Activated naive CD8-positive, alpha-beta T cell treated with anti-CD3 and anti-CD28 coated beads, Interleukin-2, amount 50 U/mL, for 24 hours (primary cell): ENCODE measurements at regions not wholly inside any gene's neighbourhood (a gene's known extent, or its start where the extent isn't known, plus 50 kb on each side); places are given as distances from the start of the nearest gene placed in this dataset.
"Not testable (repeated sequence)": the region's sequence is repeated elsewhere in the genome, so short reads cannot be mapped to it uniquely, and the experiment has no call there.

Experiments
- ATAC-seq: fragments of 150-1000 bp; cut with Tn5 transposase; one replicate; pipeline ENCODE4 v1.10.0; 2021
- DNase-seq: peaks from one replicate; pipeline ENCODE4 v3.0.0; 2021
- H3K27ac Mint-ChIP-seq: one replicate; pipeline ENCODE4 v1.8.0; 2021; ENCODE audit warnings: mild to moderate bottlenecking, mixed read lengths
- H3K27me3 Mint-ChIP-seq: one replicate; pipeline ENCODE4 v1.8.0; 2021; ENCODE audit warnings: mixed read lengths
- H3K36me3 Mint-ChIP-seq: one replicate; pipeline ENCODE4 v1.8.0; 2021; ENCODE audit warnings: low read depth, mixed read lengths
- H3K4me1 Mint-ChIP-seq: one replicate; pipeline ENCODE4 v1.8.0; 2021; ENCODE audit warnings: mixed read lengths
- H3K4me3 Mint-ChIP-seq: one replicate; pipeline ENCODE4 v1.8.0; 2021; ENCODE audit warnings: mild to moderate bottlenecking, moderate library complexity, mixed read lengths
- H3K9me3 Mint-ChIP-seq: one replicate; pipeline ENCODE4 v1.8.0; 2021; ENCODE audit warnings: mixed read lengths

DNA sequence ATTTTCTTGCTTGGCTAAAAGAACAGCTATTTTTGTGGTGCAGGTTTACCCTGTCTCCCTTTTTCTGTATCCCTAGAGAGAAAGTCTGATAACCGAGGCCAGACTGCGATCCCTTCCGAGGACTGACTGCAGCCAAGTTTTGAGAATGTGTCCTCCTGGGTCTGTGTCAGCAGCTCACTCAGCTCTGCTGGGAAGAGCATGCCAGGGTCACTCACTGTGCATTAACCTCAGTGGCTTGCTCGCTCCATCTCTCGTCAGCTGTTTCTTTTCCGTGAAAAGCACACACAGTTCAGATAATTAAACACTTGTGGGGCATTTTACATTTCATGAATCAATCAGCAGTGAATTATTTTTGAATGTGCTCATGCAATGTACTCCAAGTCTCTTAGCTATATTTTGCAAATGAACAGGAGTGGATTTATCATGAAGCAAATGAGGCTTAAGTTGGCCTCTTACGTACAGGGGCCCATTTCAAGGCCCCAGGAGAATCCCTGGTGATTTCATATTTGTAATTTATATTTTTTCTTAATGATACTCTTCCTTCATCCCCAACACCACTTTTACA, 252.1 kb downstream of the SMARCA2 start:
- no peaks in the 10 kb centered on the region for H3K9me3 Mint-ChIP-seq
- ATAC-seq: no peak
- H3K27me3 Mint-ChIP-seq: peaks cover 7% of the 10 kb centered on the region
- peaks cover 7% of the 10 kb centered on the region for H3K4me1 Mint-ChIP-seq
- H3K36me3 Mint-ChIP-seq: no peaks in the 10 kb centered on the region
- H3K27ac Mint-ChIP-seq: no peak overlapping the region
- no peak overlapping the region for H3K4me3 Mint-ChIP-seq
- DNase-seq: no peak

DNA sequence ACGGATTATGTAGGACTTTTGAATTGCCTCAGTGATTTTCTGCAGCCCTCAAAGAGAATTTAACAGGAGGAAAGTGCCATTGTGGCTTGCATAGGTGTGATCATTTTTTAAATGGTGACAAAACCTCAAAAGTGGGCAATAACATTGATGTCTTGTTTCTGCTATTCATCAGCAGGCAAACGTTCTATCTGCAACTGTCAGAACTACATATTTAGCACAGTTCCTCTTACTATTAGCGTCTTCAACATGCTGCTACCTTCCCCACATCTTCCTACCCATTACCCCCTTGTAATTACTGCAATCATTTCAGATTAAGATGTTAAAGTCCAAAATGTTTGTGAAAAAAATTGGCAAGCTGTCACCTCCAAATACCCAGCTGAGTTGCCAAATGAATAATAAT, 254.6 kb downstream of the SMARCA2 start:
- Mint-ChIP-seq H3K4me1 (no peaks in the 10 kb centered on the region), H3K4me3 (no peak overlapping the region), H3K27me3 (peaks cover 11% of the 10 kb centered on the region), H3K27ac (no peak overlapping the region), H3K36me3 (no peaks in the 10 kb centered on the region), H3K9me3 (no peaks in the 10 kb centered on the region)
- ATAC-seq: no peak
- no peak for DNase-seq

DNA sequence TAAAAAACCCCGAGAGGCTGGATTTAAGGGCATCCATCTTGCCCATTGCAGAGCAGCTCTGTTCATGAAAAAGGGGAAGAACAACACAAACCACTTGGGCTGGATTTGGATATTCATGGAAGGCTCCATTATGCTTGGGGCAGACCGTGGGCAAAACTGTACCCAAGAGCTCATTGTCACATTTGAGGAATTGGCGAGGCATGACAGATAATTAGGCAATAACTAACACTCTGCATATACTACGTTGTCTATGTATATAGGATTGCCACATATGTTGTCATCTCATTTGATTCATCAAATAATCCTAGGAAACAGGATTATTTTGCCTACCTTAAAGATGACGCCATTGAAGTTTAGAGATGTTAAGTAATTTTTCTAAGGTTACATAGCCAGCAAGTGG, 255.4 kb downstream of the SMARCA2 start:
- H3K27ac Mint-ChIP-seq: no peak overlapping the region
- no peak for ATAC-seq
- H3K4me1 Mint-ChIP-seq: no peaks in the 10 kb centered on the region
- no peak overlapping the region for H3K4me3 Mint-ChIP-seq
- H3K36me3 Mint-ChIP-seq: no peaks in the 10 kb centered on the region
- no peaks in the 10 kb centered on the region for H3K9me3 Mint-ChIP-seq
- peaks cover 11% of the 10 kb centered on the region for H3K27me3 Mint-ChIP-seq
- no peak for DNase-seq

DNA sequence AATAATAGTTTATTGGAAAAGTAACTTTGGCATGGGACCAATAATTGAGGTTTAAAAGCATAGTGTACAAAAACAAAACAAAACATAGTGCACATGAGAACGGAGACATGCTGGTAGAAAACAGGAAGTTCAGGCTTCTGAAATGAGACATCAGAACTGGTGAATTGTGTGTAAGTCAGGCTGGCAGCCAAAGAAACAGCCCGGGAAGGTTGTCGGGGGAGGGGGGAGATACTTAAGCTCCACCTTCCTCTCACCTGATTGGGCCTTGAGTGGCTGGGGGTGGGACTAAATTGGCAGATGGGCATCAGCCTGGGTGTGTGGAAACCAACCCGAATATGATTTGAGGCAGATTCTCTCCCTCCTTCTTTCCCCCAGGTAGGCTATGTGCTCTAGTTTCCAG, 256.3 kb downstream of the SMARCA2 start:
- no peak overlapping the region for H3K4me3 Mint-ChIP-seq
- no peaks in the 10 kb centered on the region for H3K9me3 Mint-ChIP-seq
- ATAC-seq (no peak), DNase-seq (no peak)
- no peak overlapping the region for H3K27ac Mint-ChIP-seq
- H3K4me1 Mint-ChIP-seq: no peaks in the 10 kb centered on the region
- no peaks in the 10 kb centered on the region for H3K36me3 Mint-ChIP-seq
- peaks cover 11% of the 10 kb centered on the region for H3K27me3 Mint-ChIP-seq

DNA sequence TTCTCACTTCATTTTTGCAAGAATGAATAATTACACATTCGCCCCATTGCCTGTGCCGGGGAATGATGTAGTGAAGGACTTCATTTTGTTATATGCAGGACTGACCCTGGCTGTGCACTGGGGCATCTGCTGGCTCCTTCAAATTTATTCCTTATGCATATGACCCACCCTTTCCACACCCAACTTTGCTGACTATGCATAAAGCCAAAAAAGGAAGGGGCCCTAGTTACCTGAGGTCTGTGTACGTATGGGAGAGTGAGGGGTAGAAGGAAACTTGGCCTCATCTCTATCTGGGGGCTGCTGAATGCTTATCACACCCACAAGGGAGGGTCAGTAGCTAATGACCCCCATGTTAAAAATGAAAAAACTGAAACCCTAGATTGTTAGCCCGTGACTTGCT, 259.6 kb downstream of the SMARCA2 start:
- ATAC-seq (no peak), DNase-seq (no peak)
- Mint-ChIP-seq H3K27me3 (peaks cover 18% of the 10 kb centered on the region), H3K4me1 (no peaks in the 10 kb centered on the region), H3K4me3 (no peak overlapping the region), H3K27ac (no peak overlapping the region), H3K9me3 (no peaks in the 10 kb centered on the region), H3K36me3 (no peaks in the 10 kb centered on the region)

DNA sequence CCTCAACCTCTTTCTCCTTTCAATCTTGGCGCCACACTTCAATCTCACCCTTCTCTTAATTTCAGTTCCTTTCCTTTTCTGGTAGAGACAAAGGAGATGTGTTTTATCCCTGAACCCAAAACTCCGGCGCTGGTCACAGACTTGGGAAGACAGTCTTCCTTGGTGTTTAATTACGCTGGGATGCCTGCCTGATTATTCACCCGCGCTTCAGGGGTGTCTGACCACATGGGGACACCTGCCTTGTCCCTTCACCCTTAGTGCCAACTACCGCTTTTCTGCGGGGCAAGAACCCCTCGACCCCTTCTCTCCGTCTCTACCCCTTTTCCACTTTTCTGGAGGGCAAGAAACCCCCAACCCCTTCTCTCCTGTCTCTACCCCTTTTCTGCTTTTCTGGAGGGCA, 261.1 kb downstream of the SMARCA2 start:
- Mint-ChIP-seq H3K4me1 (no peaks in the 10 kb centered on the region), H3K36me3 (no peaks in the 10 kb centered on the region), H3K9me3 (no peaks in the 10 kb centered on the region), H3K27ac (no peak overlapping the region), H3K4me3 (no peak overlapping the region), H3K27me3 (peaks cover 14% of the 10 kb centered on the region)
- DNase-seq (no peak), ATAC-seq (no peak)

DNA sequence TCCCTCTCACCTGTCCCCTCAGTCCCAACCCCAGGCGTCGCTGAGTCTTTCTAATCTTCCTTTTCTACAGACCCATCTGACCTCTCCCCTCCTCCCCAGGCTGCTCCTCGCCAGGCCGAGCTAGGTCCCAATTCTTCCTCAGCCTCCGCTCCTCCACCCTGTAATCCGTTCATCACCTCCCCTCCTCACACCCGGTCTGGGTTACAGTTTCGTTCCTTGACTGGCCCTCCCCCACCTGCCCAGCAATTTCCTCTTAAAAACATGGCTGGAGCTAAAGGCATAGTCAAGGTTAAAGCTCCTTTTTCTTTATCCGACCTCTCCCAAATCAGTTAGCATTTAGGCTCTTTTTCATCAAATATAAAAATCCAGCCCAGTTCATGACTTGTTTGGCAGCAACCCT, 262.0 kb downstream of the SMARCA2 start:
- not testable (repeated sequence) for H3K4me3 Mint-ChIP-seq, ATAC-seq, H3K9me3 Mint-ChIP-seq, H3K4me1 Mint-ChIP-seq, H3K36me3 Mint-ChIP-seq, DNase-seq, H3K27ac Mint-ChIP-seq
- H3K27me3 Mint-ChIP-seq: peaks cover 13% of the 10 kb centered on the region

DNA sequence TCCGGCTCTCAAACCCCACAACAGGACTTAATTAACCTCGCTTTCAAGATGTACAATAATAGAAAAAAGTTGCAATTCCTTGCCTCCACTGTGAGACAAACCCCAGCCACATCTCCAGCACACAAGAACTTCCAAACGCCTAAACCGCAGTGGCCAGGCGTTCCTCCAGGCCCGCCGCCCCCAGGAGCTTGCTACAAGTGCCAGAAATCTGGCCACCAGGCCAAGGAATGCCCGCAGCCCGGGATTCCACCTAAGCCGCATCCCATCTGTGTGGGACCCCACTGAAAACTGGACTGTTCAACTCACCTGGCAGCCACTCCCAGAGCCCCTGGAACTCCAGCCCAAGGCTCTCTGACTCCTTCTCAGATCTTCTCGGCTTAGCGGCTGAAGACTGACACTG, 262.5 kb downstream of the SMARCA2 start:
- H3K27me3 Mint-ChIP-seq: peaks cover 13% of the 10 kb centered on the region
- not testable (repeated sequence) for H3K36me3 Mint-ChIP-seq, H3K9me3 Mint-ChIP-seq, H3K4me3 Mint-ChIP-seq, DNase-seq, H3K27ac Mint-ChIP-seq, ATAC-seq, H3K4me1 Mint-ChIP-seq

DNA sequence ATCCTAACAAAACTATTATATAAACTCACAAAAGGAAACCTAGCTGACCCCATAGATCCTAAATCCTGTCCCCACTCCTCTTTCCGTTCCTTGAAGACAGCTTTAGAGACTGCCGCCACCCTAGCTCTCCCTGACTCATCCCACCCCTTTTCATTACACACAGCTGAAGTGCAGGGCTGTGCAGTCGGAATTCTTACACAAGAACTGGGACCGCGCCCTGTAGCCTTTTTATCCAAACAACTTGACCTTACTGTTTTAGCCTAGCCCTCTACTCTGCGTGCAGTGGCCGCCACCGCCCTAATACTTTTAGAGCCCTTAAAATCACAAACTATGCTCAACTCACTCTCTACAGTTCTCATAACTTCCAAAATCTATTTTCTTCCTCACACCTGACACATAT, 264.0 kb downstream of the SMARCA2 start:
- not testable (repeated sequence) for H3K4me3 Mint-ChIP-seq, ATAC-seq, H3K27ac Mint-ChIP-seq, H3K9me3 Mint-ChIP-seq, H3K36me3 Mint-ChIP-seq, DNase-seq, H3K27me3 Mint-ChIP-seq, H3K4me1 Mint-ChIP-seq

DNA sequence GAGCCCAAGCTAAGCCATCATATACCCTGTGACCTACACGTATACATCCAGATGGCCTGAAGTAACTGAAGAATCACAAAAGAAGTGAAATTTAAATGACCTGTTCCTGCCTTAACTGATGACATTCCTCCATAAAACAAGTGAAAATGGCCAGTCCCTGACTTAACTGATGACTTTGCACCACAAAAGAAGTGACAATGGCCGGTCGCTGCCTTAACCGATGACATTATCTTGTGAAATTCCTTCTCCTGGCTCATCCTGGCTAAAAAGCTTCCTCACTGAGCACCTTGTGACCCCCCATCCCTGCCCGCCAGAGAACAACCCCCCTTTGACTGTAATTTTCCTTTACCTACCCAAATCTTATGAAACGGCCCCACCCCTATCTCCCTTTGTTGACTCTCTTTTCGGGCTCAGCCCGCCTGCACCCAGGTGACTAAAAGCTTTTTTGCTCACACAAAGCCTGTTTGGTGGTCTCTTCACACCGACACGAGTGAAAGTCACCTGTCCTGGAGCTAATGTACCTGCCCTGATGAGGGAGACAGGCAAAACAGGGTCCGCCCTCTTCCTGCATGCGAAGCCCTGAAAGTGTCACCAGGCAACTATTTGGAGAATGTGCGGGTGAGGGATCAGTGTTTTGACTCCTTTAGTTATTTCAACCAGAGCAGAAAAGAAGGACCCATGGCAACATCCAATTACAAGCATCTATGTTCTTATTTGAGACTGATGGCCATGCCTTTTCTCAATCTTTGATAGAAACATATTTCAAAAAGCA, 266.1 kb downstream of the SMARCA2 start:
- H3K27me3 Mint-ChIP-seq: peaks cover 9% of the 10 kb centered on the region
- H3K9me3 Mint-ChIP-seq: no peaks in the 10 kb centered on the region
- no peak overlapping the region for H3K4me3 Mint-ChIP-seq
- DNase-seq: no peak
- H3K27ac Mint-ChIP-seq: no peak overlapping the region
- no peak for ATAC-seq
- H3K36me3 Mint-ChIP-seq: no peaks in the 10 kb centered on the region
- no peaks in the 10 kb centered on the region for H3K4me1 Mint-ChIP-seq

DNA sequence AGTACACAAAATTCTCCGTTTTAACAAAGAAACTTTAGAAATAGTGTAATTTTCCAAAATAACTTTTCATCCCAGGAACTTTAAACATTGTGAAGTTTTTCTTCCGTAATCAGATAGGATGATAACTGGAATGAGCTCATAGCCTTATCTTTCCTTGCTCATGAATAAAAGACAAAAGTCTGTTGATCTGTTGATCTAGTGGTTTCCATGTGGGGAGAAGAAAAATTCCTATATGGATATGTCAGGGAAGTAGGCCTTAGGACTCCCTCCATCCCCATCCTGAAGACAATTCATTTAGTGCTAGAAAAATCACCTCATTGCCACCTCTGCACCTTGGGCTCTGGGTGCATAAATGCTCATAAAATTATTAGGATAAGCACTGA, 266.6 kb downstream of the SMARCA2 start:
- Mint-ChIP-seq H3K27me3 (peaks cover 6% of the 10 kb centered on the region), H3K27ac (no peak overlapping the region), H3K4me1 (no peaks in the 10 kb centered on the region), H3K4me3 (no peak overlapping the region), H3K36me3 (no peaks in the 10 kb centered on the region), H3K9me3 (no peaks in the 10 kb centered on the region)
- ATAC-seq (no peak), DNase-seq (no peak)

DNA sequence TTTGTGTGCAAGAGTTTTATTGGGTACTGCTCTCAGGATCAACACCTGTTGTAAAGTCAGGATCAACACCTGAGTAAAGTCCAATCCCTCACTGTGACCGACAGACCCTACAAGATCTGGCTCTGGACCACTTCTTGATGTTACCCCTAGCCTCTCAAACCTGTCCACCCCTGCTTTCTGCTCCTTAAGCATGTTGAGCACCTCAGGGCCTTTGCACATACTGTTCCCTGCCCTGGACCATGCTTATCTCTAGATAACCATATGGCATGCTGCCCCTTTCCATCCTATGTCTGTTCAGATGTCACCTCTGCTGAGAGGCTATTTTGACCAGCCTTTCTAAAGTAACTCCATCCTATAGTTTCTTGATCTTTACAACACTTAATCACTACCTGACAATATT, 269.6 kb downstream of the SMARCA2 start:
- no peaks in the 10 kb centered on the region for H3K36me3 Mint-ChIP-seq
- no peak overlapping the region for H3K27ac Mint-ChIP-seq
- no peaks in the 10 kb centered on the region for H3K4me1 Mint-ChIP-seq
- H3K4me3 Mint-ChIP-seq: no peak overlapping the region
- peaks cover 1% of the 10 kb centered on the region for H3K27me3 Mint-ChIP-seq
- H3K9me3 Mint-ChIP-seq: no peaks in the 10 kb centered on the region
- DNase-seq (no peak), ATAC-seq (no peak)

DNA sequence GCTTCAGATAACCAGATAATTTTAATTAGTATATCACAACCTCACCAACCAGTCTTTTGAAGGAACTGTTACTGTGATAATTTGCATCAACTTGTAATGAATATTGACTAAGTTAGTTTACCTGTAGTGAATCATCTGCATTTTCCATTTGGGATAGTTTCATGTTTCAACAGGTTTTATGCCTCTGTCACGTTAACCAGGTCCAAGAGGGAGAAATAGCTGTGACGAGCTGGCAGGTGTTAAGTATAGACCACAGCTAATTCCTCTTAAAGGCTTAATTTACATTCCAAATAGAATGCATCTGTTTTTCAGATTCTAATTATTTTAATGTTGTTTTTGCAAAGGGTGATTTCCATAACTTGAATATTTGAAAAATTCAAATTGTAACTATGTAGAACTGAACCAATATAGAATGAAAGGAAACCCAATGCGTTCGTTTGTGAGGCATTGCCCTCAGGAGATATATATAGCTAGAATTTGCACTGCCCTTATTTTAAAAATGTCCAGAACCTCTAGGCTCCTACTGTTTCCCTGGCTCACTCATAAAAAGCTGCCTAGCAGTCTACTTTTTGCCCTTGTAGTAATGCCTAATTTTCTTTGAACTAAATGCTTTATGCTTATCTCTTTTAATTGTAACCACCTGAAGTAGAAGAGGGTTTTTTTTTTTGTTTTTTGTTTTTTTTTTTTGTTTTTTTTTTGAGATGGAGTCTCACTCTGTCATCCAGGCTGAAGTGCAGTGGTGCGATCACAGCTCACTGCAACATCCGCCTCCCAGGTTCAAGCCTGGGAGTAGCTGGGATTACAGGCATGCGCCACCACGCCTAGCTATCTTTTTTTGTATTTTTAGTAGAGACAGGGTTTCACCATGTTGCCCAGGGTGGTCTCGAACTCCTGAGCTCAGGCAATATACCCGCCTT, 270.5 kb downstream of the SMARCA2 start:
- ATAC-seq: no peak
- Mint-ChIP-seq H3K4me1 (no peaks in the 10 kb centered on the region), H3K4me3 (no peak overlapping the region), H3K27me3 (peaks cover 1% of the 10 kb centered on the region), H3K27ac (no peak overlapping the region), H3K36me3 (no peaks in the 10 kb centered on the region), H3K9me3 (no peaks in the 10 kb centered on the region)
- no peak for DNase-seq

DNA sequence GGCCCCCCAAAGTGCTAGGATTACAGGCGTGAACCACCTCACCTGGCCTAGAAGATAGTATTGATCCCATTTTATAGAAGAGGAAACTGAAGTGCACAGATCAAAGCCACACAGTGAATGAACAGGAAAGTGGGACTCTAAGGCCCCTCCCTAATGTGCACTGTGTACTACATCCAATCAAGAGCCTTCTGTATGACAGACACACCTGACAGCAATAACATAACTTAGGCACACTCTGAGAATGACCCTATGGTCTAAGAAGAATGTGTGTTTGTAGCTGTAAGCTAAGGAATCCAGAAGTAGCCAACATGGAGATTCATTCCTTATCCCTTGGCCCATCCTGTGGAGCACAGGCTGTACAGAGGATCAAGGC, 271.2 kb downstream of the SMARCA2 start:
- Mint-ChIP-seq H3K27me3 (peaks cover 1% of the 10 kb centered on the region), H3K27ac (no peak overlapping the region), H3K36me3 (no peaks in the 10 kb centered on the region), H3K4me3 (no peak overlapping the region), H3K4me1 (no peaks in the 10 kb centered on the region), H3K9me3 (no peaks in the 10 kb centered on the region)
- ATAC-seq (no peak), DNase-seq (no peak)

DNA sequence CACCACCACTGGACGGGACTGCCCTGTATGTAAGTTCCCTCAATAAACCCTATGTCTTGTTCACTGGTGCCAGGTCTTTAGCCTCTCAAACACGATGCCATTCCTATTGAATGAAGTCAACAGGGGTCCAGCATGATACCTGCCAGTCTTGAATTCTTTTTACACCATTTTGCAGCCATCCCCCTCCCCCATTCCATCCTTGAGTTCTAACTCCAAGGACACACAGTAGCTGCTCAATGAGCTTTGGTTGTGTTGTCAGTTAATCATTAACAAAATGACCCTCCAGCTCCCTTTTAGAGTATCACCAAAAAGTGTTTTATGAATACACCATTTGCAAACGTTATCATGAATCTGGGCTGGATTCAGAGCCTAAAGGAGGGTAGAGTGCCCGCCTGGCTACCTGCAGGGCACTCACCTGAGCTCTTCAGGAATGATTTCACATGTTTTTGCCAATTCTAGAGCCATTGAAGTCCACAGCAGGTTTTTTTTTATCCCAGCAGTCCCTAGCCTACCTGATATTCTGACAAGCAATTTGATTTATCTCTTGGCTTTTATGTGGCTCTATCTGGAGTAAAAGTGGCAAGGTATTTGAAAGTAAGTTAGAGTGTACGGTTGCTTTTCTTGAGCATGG, 271.8 kb downstream of the SMARCA2 start:
- Mint-ChIP-seq H3K9me3 (no peaks in the 10 kb centered on the region), H3K4me1 (no peaks in the 10 kb centered on the region), H3K27me3 (peaks cover 4% of the 10 kb centered on the region), H3K27ac (no peak overlapping the region), H3K4me3 (no peak overlapping the region), H3K36me3 (no peaks in the 10 kb centered on the region)
- ATAC-seq (no peak), DNase-seq (no peak)
